ENCODE measurements at regions not wholly inside any gene's neighbourhood (a gene's known extent, or its start where the extent isn't known, plus 50 kb on each side); places are given as distances from the start of the nearest gene placed in this dataset.
"Not testable (repeated sequence)": the region's sequence is repeated elsewhere in the genome, so short reads cannot be mapped to it uniquely, and the experiment has no call there.

- intact Hi-C loops (cut with micrococcal nuclease), result no loop called here
- H3K4me1 Mint-ChIP-seq, result no peaks in the 10 kb centered on the region
- no peaks in the 10 kb centered on the region for H3K9me3 Mint-ChIP-seq
- DNase-seq, result no peak
- H3K27me3 Mint-ChIP-seq, result no peaks in the 10 kb centered on the region
- no peak overlapping the region for H3K27ac Mint-ChIP-seq
- H3K36me3 Mint-ChIP-seq (ENCODE audit: low read depth), result no peaks in the 10 kb centered on the region
- no peak overlapping the region for H3K4me3 Mint-ChIP-seq
Observed at GRCh38 chr4:3636646-3637320, 104.6 kb upstream of the LRPAP1 start.

- DNase-seq; intact Hi-C loops (cut with micrococcal nuclease); H3K4me3 Mint-ChIP-seq; H3K36me3 Mint-ChIP-seq (ENCODE audit: low read depth); H3K4me1 Mint-ChIP-seq; H3K27ac Mint-ChIP-seq; H3K9me3 Mint-ChIP-seq; H3K27me3 Mint-ChIP-seq: not testable (repeated sequence)
Observed at GRCh38 chr4:3636020-3636419, 103.8 kb upstream of the LRPAP1 start.

- H3K27me3 Mint-ChIP-seq, result no peaks in the 10 kb centered on the region
- intact Hi-C loops (cut with micrococcal nuclease), result no loop called here
- no peaks in the 10 kb centered on the region for H3K4me1 Mint-ChIP-seq
- no peak overlapping the region for H3K4me3 Mint-ChIP-seq
- no peak overlapping the region for H3K27ac Mint-ChIP-seq
- H3K9me3 Mint-ChIP-seq, result no peaks in the 10 kb centered on the region
- DNase-seq, result no peak
- H3K36me3 Mint-ChIP-seq (ENCODE audit: low read depth), result no peaks in the 10 kb centered on the region
Observed at GRCh38 chr4:3634894-3635820, 102.9 kb upstream of the LRPAP1 start.

GRCh38 chr4:3634281-3634857 is 102.1 kb upstream of the LRPAP1 start:
- no peaks in the 10 kb centered on the region for H3K27me3 Mint-ChIP-seq
- DNase-seq, result no peak

GRCh38 chr4:3633277-3633676 is 101.1 kb upstream of the LRPAP1 start:
- H3K27ac Mint-ChIP-seq; H3K9me3 Mint-ChIP-seq; H3K4me3 Mint-ChIP-seq; H3K4me1 Mint-ChIP-seq; intact Hi-C loops (cut with micrococcal nuclease); H3K36me3 Mint-ChIP-seq (ENCODE audit: low read depth); DNase-seq; H3K27me3 Mint-ChIP-seq: not testable (repeated sequence)

More at GRCh38 chr4:3634281-3634857, 102.1 kb upstream of the LRPAP1 start:
- H3K27ac Mint-ChIP-seq, result no peak overlapping the region
- H3K4me3 Mint-ChIP-seq, result no peak overlapping the region
- no peaks in the 10 kb centered on the region for H3K4me1 Mint-ChIP-seq
- no peaks in the 10 kb centered on the region for H3K36me3 Mint-ChIP-seq (ENCODE audit: low read depth)
- no peaks in the 10 kb centered on the region for H3K9me3 Mint-ChIP-seq
- intact Hi-C loops (cut with micrococcal nuclease), result no loop called here

- H3K36me3 Mint-ChIP-seq (ENCODE audit: low read depth); H3K27me3 Mint-ChIP-seq; H3K27ac Mint-ChIP-seq; H3K4me1 Mint-ChIP-seq; DNase-seq; intact Hi-C loops (cut with micrococcal nuclease); H3K9me3 Mint-ChIP-seq; H3K4me3 Mint-ChIP-seq: not testable (repeated sequence)
Observed at GRCh38 chr4:3632794-3633193, 100.6 kb upstream of the LRPAP1 start.

GRCh38 chr4:3631544-3632266 is 99.5 kb upstream of the LRPAP1 start:
- H3K4me3 Mint-ChIP-seq; intact Hi-C loops (cut with micrococcal nuclease); H3K27me3 Mint-ChIP-seq; H3K4me1 Mint-ChIP-seq; H3K36me3 Mint-ChIP-seq (ENCODE audit: low read depth); H3K27ac Mint-ChIP-seq; DNase-seq; H3K9me3 Mint-ChIP-seq: not testable (repeated sequence)

- Mint-ChIP-seq H3K27ac (no peak overlapping the region), H3K9me3 (no peaks in the 10 kb centered on the region), H3K27me3 (no peaks in the 10 kb centered on the region), H3K36me3 (ENCODE audit: low read depth) (no peaks in the 10 kb centered on the region), H3K4me3 (no peak overlapping the region), H3K4me1 (no peaks in the 10 kb centered on the region)
- intact Hi-C loops (cut with micrococcal nuclease), result no loop called here
- DNase-seq, result no peak
Observed at GRCh38 chr4:3630598-3631543, 98.6 kb upstream of the LRPAP1 start.

GRCh38 chr4:3630136-3630597 is 97.9 kb upstream of the LRPAP1 start:
- no peak for DNase-seq

GRCh38 chr4:3629665-3630064 is 97.4 kb upstream of the LRPAP1 start:
- Mint-ChIP-seq H3K4me3 (no peak overlapping the region), H3K36me3 (ENCODE audit: low read depth) (no peaks in the 10 kb centered on the region), H3K27ac (no peak overlapping the region), H3K9me3 (no peaks in the 10 kb centered on the region), H3K27me3 (peaks cover 2% of the 10 kb centered on the region), H3K4me1 (no peaks in the 10 kb centered on the region)
- intact Hi-C loops (cut with micrococcal nuclease), result no loop called here
- DNase-seq, result no peak

More at GRCh38 chr4:3630136-3630597, 97.9 kb upstream of the LRPAP1 start:
- no peaks in the 10 kb centered on the region for H3K36me3 Mint-ChIP-seq (ENCODE audit: low read depth)
- no peaks in the 10 kb centered on the region for H3K9me3 Mint-ChIP-seq
- no peak overlapping the region for H3K4me3 Mint-ChIP-seq
- H3K4me1 Mint-ChIP-seq, result no peaks in the 10 kb centered on the region
- no peak overlapping the region for H3K27ac Mint-ChIP-seq
- H3K27me3 Mint-ChIP-seq, result no peaks in the 10 kb centered on the region
- intact Hi-C loops (cut with micrococcal nuclease), result no loop called here

GRCh38 chr4:3629176-3629575 is 97.0 kb upstream of the LRPAP1 start:
- DNase-seq; intact Hi-C loops (cut with micrococcal nuclease); H3K27ac Mint-ChIP-seq; H3K9me3 Mint-ChIP-seq; H3K27me3 Mint-ChIP-seq; H3K36me3 Mint-ChIP-seq (ENCODE audit: low read depth); H3K4me1 Mint-ChIP-seq; H3K4me3 Mint-ChIP-seq: not testable (repeated sequence)

- intact Hi-C loops (cut with micrococcal nuclease), result no loop called here
- no peaks in the 10 kb centered on the region for H3K4me1 Mint-ChIP-seq
- H3K4me3 Mint-ChIP-seq, result no peak overlapping the region
- H3K27me3 Mint-ChIP-seq, result peaks cover 2% of the 10 kb centered on the region
- H3K36me3 Mint-ChIP-seq (ENCODE audit: low read depth), result no peaks in the 10 kb centered on the region
- H3K27ac Mint-ChIP-seq, result no peak overlapping the region
- no peaks in the 10 kb centered on the region for H3K9me3 Mint-ChIP-seq
- no peak for DNase-seq
Observed at GRCh38 chr4:3628868-3629175, 96.6 kb upstream of the LRPAP1 start.
